Caco-2 (cell line): ENCODE measurements at regions not wholly inside any gene's neighbourhood (a gene's known extent, or its start where the extent isn't known, plus 50 kb on each side); places are given as distances from the start of the nearest gene placed in this dataset.
"Not testable (repeated sequence)": the region's sequence is repeated elsewhere in the genome, so short reads cannot be mapped to it uniquely, and the experiment has no call there.

Experiments
- BruUV-seq: library from RNA; stranded (reverse); fragments of 400-500 nt; replicated peaks from 2 replicates; lab custom pipeline; 2021; lab: Mats Ljungman, UMichigan
- CTCF ChIA-PET: fragments of 300-600 bp; sonication (Branson Sonifier 250); formaldehyde crosslinking; loops from one replicate; lab custom pipeline; 2022; ENCODE audit warnings: antibody characterized with exemption; lab: Charles Lee
- POLR2A ChIA-PET: fragments of 300-600 bp; sonication (Branson Sonifier 250); formaldehyde crosslinking; loops from one replicate; lab custom pipeline; 2022; ENCODE audit warnings: antibody characterized with exemption; lab: Charles Lee
- DNase-seq, 2 experiments: peaks; one replicate each; pipeline versions ENCODE4 v3.0.0 to v3.0.0-alpha.2; 2020 to 2022
- H3K27me3 ChIP-seq: replicated peaks from 2 replicates; pipeline ENCODE4 v1.6.0; 2011; ENCODE audit warnings: low read length; ENCODE audit not compliant: control insufficient read depth, insufficient read depth
- H3K36me3 ChIP-seq: 2 replicates; pipeline ENCODE4 v1.5.1; 2011; ENCODE audit warnings: low read length; ENCODE audit not compliant: control insufficient read depth, insufficient read depth
- H3K4me1 ChIP-seq: fragments of 250-450 bp; sonication (Bioruptor Pico); 2 replicates; pipeline ENCODE4 v1.5.1; 2020; ENCODE audit warnings: mild to moderate bottlenecking
- H3K4me3 ChIP-seq: 2 replicates; pipeline ENCODE4 v1.5.1; 2011; ENCODE audit warnings: low read depth, mild to moderate bottlenecking, control low read depth, low read length
- H3K9me3 ChIP-seq: fragments of 250-450 bp; sonication (Bioruptor Pico); 2 replicates; pipeline ENCODE4 v1.5.1; 2020; ENCODE audit warnings: mild to moderate bottlenecking, moderate library complexity
- H3K27ac Mint-ChIP-seq: one replicate; pipeline ENCODE4 v1.8.0; 2022; ENCODE audit warnings: mixed read lengths; ENCODE audit not compliant: unreplicated experiment
- H3K27me3 Mint-ChIP-seq: one replicate; pipeline ENCODE4 v1.8.0; 2022; ENCODE audit warnings: mixed read lengths; ENCODE audit not compliant: insufficient read depth, unreplicated experiment
- H3K36me3 Mint-ChIP-seq: one replicate; pipeline ENCODE4 v1.8.0; 2022; ENCODE audit warnings: mild to moderate bottlenecking, mixed read lengths; ENCODE audit not compliant: insufficient read depth, unreplicated experiment
- H3K4me1 Mint-ChIP-seq: one replicate; pipeline ENCODE4 v1.8.0; 2022; ENCODE audit warnings: low read depth, mixed read lengths; ENCODE audit not compliant: unreplicated experiment
- H3K4me3 Mint-ChIP-seq: one replicate; pipeline ENCODE4 v1.8.0; 2022; ENCODE audit warnings: mild to moderate bottlenecking, moderate library complexity, mixed read lengths; ENCODE audit not compliant: unreplicated experiment
- H3K9me3 Mint-ChIP-seq: one replicate; pipeline ENCODE4 v1.8.0; 2022; ENCODE audit warnings: mixed read lengths; ENCODE audit not compliant: unreplicated experiment
- intact Hi-C: fragments of 100-400 bp; cut with micrococcal nuclease; formaldehyde crosslinking; loops from one replicate; pipeline ENCODE4 v1.10.0; 2022; ENCODE audit not compliant: unreplicated experiment
- TF ChIP-seq, protein P1 (sequence below), 2 experiments: fragments of 200-600 bp in 1 of 2; IDR thresholded peaks; 1 replicate in 1 of 2; 2 replicates in 1 of 2; pipeline versions ENCODE4 v1.5.1 to v1.8.0; 2011 to 2022; ENCODE audit warnings: antibody characterized with exemption in 1 of 2, control low read depth in 1 of 2, inconsistent platforms in 1 of 2, low read depth in 1 of 2, low read length in 1 of 2, mild to moderate bottlenecking in 1 of 2, moderate library complexity in 1 of 2; ENCODE audit not compliant: insufficient read depth in 1 of 2, severe bottlenecking in 1 of 2, unreplicated experiment in 1 of 2

DNA sequence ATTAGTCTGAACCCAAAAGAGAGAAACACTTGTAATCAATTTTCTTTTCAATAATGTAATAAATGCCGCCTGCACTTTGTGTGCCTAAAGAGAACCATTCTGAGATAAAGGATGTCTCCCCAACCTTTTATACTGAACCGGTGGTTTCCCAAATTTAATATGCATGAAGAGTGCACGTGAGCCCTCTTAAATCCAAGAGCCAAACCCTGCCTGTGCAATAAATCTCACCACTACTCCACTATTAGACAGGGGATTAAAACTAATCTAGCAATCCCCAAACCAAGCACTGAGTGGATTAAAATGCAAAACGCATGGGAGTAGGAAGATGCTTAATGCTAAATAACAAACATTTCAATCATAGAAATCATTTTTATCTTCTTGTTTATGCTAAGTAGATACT is 351.0 kb upstream of the PSMD7 start:
- Mint-ChIP-seq H3K36me3 (no peaks in the 10 kb centered on the region), H3K27ac (no peak overlapping the region), H3K4me1 (no peaks in the 10 kb centered on the region), H3K9me3 (no peaks in the 10 kb centered on the region), H3K27me3 (peaks cover 9% of the 10 kb centered on the region), H3K4me3 (no peak overlapping the region)
- H3K36me3 ChIP-seq, result no peaks in the 10 kb centered on the region
- no peak for DNase-seq
- intact Hi-C loops, result no loop called here
- H3K9me3 ChIP-seq, result no peaks in the 10 kb centered on the region
- BruUV-seq, result no TSS peak
- POLR2A ChIA-PET, result no interaction called here
- no peak overlapping the region for H3K4me3 ChIP-seq
- H3K27me3 ChIP-seq, result no peaks in the 10 kb centered on the region
- H3K4me1 ChIP-seq, result no peaks in the 10 kb centered on the region; the same call in 1 of the 2 replicates
- CTCF ChIA-PET, result no interaction called here
- TF ChIP-seq, protein P1, sequence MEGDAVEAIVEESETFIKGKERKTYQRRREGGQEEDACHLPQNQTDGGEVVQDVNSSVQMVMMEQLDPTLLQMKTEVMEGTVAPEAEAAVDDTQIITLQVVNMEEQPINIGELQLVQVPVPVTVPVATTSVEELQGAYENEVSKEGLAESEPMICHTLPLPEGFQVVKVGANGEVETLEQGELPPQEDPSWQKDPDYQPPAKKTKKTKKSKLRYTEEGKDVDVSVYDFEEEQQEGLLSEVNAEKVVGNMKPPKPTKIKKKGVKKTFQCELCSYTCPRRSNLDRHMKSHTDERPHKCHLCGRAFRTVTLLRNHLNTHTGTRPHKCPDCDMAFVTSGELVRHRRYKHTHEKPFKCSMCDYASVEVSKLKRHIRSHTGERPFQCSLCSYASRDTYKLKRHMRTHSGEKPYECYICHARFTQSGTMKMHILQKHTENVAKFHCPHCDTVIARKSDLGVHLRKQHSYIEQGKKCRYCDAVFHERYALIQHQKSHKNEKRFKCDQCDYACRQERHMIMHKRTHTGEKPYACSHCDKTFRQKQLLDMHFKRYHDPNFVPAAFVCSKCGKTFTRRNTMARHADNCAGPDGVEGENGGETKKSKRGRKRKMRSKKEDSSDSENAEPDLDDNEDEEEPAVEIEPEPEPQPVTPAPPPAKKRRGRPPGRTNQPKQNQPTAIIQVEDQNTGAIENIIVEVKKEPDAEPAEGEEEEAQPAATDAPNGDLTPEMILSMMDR (IDR thresholded peaks at IDR 0.05; ENCODE audit: insufficient read depth in 1 of 2, low read depth in 1 of 2, low read length in 1 of 2, severe bottlenecking in 1 of 2, unreplicated experiment in 1 of 2), result no peak

- CTCF ChIA-PET, H3K4me1 Mint-ChIP-seq: not testable (repeated sequence)
These were observed 353.4 kb upstream of the PSMD7 start for GRCh38 chr16:73943184-73943583.

DNA sequence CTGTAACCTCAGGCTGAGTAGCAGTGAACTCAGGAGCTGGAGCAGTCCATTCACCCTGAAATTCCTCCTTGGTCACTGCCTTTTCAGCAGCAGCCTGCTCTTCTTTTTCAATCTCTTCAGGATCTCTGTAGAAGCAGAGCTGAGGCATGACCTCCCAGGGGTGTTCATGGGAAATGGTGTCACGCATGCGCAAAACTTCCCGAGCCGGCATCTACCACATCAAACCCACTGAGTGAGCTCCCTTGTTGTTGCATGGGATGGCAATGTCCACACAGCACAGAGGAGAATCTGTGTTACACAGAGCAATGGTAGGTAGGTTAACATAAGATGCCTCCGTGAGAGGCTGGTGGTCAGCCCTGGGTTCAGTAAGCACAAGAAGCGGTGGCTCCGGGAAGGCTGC is 355.8 kb upstream of the PSMD7 start:
- CTCF ChIA-PET, H3K9me3 ChIP-seq, H3K27me3 Mint-ChIP-seq, H3K27ac Mint-ChIP-seq, H3K36me3 ChIP-seq, DNase-seq, H3K9me3 Mint-ChIP-seq, intact Hi-C loops, H3K4me3 ChIP-seq, H3K4me3 Mint-ChIP-seq, H3K36me3 Mint-ChIP-seq, BruUV-seq, H3K4me1 Mint-ChIP-seq, H3K4me1 ChIP-seq, POLR2A ChIA-PET, H3K27me3 ChIP-seq: not testable (repeated sequence)

More at GRCh38 chr16:73943184-73943583, 353.4 kb upstream of the PSMD7 start:
- DNase-seq, H3K27ac Mint-ChIP-seq, H3K4me3 Mint-ChIP-seq, POLR2A ChIA-PET, H3K27me3 Mint-ChIP-seq, H3K9me3 Mint-ChIP-seq, H3K36me3 Mint-ChIP-seq, H3K36me3 ChIP-seq, H3K27me3 ChIP-seq, H3K4me1 ChIP-seq, BruUV-seq, H3K9me3 ChIP-seq, H3K4me3 ChIP-seq, intact Hi-C loops: not testable (repeated sequence)

GRCh38 chr16:73923951-73924350 is 372.7 kb upstream of the PSMD7 start:
- Histone ChIP-seq H3K4me3 (no peak overlapping the region), H3K36me3 (no peaks in the 10 kb centered on the region), H3K4me1 (no peaks in the 10 kb centered on the region), H3K27me3 (no peaks in the 10 kb centered on the region), H3K9me3 (no peaks in the 10 kb centered on the region)
- BruUV-seq, result no TSS peak
- POLR2A ChIA-PET, result no interaction called here
- CTCF ChIA-PET, result no interaction called here
- Mint-ChIP-seq H3K27ac (no peak overlapping the region), H3K4me3 (no peak overlapping the region), H3K36me3 (no peaks in the 10 kb centered on the region), H3K9me3 (peaks cover 15% of the 10 kb centered on the region), H3K4me1 (no peaks in the 10 kb centered on the region), H3K27me3 (peaks cover 15% of the 10 kb centered on the region)
- no peak for DNase-seq
- intact Hi-C loops, result no loop called here
- TF ChIP-seq, protein P1 (IDR thresholded peaks at IDR 0.05; ENCODE audit: insufficient read depth in 1 of 2, low read depth in 1 of 2, low read length in 1 of 2, severe bottlenecking in 1 of 2, unreplicated experiment in 1 of 2), result no peak
